ENCODE measurements at regions not wholly inside any gene's neighbourhood (a gene's known extent, or its start where the extent isn't known, plus 50 kb on each side); places are given as distances from the start of the nearest gene placed in this dataset.

DNA sequence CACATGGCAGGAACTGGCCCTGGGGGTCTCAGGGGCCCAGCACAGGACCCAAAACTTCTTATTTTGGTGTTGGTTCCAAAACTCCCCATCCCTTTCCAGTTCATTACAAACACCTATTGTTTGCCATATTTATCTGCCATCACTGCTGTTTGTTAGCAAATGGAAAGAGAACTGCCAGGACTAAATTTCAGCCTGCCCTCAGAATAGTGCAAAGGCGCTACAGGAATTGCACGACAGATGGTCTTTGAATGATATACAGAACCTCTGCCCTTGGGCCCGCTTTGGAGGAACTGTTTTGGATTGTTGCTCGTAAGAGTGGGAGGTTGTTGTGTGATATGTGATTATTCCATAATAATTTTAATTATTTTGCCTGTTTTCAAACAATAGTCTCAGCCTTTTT lies 199.0 kb upstream of the FBXL4 start:
- TF ChIP-seq, protein P1, sequence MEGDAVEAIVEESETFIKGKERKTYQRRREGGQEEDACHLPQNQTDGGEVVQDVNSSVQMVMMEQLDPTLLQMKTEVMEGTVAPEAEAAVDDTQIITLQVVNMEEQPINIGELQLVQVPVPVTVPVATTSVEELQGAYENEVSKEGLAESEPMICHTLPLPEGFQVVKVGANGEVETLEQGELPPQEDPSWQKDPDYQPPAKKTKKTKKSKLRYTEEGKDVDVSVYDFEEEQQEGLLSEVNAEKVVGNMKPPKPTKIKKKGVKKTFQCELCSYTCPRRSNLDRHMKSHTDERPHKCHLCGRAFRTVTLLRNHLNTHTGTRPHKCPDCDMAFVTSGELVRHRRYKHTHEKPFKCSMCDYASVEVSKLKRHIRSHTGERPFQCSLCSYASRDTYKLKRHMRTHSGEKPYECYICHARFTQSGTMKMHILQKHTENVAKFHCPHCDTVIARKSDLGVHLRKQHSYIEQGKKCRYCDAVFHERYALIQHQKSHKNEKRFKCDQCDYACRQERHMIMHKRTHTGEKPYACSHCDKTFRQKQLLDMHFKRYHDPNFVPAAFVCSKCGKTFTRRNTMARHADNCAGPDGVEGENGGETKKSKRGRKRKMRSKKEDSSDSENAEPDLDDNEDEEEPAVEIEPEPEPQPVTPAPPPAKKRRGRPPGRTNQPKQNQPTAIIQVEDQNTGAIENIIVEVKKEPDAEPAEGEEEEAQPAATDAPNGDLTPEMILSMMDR (conservative IDR thresholded peaks at IDR 0.05), result no peak
- no peak for TF ChIP-seq EZH2 (IDR thresholded peaks at IDR 0.05; ENCODE audit: low read depth)

Data from PC-9 (cell line).